H1 (cell line): ENCODE measurements at regions not wholly inside any gene's neighbourhood (a gene's known extent, or its start where the extent isn't known, plus 50 kb on each side); places are given as distances from the start of the nearest gene placed in this dataset.

Experiments
- ATF2 ChIP-seq: IDR thresholded peaks from 2 replicates; pipeline ENCODE4 v1.6.1; 2012; ENCODE audit warnings: low read length, inconsistent platforms

DNA sequence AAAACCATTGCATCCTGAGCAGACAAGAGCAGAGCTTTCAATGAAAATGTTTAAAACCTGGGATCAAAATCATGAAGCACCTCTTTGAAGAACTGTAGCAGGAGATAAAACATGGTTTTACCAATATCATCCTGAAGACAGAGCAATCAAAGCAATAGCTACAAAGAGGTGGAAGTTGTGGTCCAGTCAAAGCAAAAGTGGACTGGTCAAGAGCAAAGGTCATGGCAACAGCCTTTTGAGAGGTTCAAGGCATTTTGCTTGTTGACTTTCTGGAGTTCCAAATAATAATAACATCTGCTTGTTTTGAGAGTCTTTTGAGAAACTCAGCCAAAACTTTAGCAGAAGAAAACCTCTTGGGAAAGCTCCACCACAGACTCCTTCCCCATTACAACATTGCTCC, 893.9 kb upstream of the POT1 start (continued):
- TF ChIP-seq ATF2: no peak
